NCI-H1417 (cell line): ENCODE measurements at regions not wholly inside any gene's neighbourhood (a gene's known extent, or its start where the extent isn't known, plus 50 kb on each side); places are given as distances from the start of the nearest gene placed in this dataset.
"Not testable (repeated sequence)": the region's sequence is repeated elsewhere in the genome, so short reads cannot be mapped to it uniquely, and the experiment has no call there.

ENCODE experiments used
- DNase-seq, 3 experiments: peaks; one replicate each; lab custom pipeline; 2025; lab: John Stamatoyannopoulos, UW

DNA sequence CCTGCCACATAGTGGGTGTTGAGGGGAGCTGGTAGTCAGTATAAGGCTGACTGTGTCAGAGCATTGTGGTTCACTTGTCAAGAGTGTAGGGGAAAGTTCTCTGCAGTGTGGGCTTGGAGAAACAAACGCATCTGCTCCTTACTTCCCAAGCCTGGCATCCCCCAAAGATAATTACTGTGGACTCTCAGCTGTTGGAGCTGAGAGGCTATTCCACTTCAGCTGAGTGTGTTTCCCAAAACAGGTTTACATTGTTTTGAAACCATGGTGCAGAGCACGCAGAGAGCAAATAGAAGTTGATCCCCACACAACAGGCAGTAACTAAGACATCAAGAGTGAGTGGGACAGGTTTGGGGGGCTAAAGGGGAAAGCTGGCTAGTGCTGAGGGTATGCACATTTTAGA, 181.0 kb upstream of the EOLA2 start:
- peak in 2 of 3 experiments; percentile 21 to 55 for DNase-seq

- not testable (repeated sequence) for DNase-seq
These were observed 186.8 kb upstream of the EOLA2 start for GRCh38 chrX:150125045-150125444.

GRCh38 chrX:150127216-150127615, 188.9 kb upstream of the EOLA2 start:
- DNase-seq = no peak

DNA sequence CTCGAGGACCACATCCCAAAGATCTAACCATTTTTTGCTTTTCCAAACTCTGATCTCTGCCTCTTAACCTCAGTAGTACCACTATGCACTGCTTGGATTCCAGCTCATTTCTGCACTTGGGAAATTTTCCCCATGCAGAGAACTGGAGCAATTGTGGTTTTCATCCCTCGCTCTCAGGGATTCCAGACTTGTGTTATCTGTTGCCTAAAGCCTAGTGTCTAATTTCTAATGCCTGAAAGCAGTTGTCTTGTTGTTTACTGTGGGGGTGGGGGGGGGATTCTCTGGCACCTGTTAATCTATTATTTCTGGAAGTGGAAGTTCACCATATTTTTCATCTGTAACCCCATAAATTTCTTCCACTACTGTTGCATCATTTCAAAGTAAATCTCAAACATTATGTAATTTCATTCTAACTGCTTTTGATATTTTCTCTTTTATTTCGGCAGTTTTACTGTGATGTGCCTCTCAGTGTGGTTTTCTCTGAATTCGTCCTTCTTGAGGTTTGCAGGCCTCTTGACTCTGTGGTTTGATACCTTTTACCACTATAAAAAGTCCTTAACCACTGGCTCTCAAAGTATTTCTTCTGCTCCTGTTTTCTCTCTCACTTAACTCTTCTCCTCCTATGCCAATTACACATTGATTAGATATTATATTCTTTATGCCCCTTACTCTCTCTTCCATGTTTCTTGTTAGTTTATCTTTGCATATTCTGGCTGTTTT, 205.6 kb upstream of the EOLA2 start:
- peak in 1 of 3 experiments; percentile 62 for DNase-seq

- no peak for DNase-seq
These were observed 208.1 kb upstream of the EOLA2 start for GRCh38 chrX:150146271-150146896.

DNA sequence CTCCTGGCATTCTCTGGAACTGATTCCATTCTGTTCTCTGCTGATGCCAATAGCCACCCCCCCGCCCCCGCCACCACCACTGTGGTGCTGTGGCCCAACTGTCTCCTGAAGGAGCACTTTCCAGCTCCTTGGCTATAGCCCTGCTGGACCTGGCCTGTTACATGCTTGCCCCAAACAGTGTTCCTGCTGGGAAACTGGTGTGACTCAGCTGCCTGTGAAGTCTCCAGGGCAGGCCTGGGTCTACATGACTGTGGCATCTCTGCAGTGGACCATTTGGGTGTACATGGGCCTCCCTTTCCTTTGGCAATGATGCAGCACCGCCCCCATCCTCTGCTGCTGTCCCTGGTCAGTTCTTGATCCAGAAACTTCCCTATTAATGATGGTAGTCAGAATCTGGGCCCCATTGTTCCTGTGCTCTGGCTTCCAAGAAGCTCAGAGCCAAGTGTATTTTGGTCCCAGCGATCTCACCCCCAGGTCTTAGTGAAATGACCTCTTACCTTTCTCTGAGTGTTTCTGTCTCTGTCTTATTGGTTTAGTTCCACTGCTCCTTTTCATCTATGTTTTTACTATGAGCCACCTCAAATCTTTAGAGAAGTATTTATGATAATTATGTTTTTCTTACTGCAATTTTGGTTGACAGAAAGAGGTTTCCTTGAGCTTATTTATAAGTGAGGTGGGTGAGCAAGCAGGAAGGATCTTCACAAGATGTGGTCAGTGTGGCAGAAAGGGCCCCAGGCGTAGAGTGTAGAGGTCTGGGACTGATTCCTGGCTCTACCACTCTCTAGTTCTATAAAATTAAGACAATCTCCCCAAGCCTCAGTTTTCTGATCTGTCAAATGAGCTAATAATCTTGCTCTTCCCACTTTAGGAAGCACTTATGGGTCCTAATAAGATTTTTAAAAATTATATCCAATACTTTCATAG, 210.7 kb upstream of the EOLA2 start:
- no peak for DNase-seq

DNA sequence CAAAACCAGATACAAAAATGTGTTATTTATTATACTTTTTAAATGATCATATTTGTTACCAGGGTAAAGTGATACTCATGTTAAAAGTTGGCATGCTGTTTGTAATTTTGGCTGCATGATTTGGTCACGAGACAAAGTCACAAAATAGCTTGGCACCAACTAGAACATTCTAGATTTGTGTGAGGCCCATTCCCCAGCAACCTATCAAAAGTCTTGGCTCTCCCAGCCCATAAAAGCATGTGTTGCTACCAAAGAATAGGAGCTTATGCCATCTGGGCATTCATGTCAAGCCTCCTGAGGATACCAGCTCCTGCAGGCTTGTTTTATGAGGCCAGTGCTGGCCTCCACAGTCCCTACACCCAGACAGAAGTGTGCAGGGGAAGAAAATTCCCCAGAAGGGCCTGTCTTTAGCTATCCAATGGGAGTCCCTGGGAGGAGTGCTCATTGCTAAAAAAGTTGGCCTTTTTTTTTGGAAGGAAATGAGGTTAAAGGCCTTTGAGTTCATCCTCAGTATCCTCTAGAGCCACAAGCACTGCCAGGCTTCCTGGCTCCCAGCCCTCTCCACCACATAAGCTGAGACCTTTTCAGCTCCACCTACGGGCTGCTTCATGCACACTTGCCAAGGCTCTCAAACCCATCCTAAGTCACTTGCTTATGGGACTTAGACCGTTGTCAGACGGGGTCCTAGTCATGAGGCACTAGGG, 211.9 kb upstream of the EOLA2 start:
- DNase-seq = no peak

DNA sequence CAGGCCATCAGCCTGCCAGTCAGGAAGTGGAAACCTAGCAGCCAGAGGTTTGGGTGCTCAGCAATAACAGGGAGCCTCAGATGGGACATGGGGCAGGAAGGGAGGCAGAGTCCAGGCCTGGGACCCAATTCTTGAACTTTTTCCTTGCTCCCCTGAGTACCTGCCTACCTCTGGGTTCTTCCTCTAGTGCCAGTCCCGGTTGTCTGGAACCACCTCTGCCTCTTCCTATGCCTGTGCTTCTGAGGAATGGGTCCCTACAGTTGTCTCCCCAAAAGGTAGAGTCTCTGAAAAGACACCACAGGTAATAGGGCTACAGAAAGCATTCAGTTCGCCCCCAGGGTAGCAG, 212.4 kb upstream of the MAMLD1 start:
- DNase-seq = no peak

DNA sequence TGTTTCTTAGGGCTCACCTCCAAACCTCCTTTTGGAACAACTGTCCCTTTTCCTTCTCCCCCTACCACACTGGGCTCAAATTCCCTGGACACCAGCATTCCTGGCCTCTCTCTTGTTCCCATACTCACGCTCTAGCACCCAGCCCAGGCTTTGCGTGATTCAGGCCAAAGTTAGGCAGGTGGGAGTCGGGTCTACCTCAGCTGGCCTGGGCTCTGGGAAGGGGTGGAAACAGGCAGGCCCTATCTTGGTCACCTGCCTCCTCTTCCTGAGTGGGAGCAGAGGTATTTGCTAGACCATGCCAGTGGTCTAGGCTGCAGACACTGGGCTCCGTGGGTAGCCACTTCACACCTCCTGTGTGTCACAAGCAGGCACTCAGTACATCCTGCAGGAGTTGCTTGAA, 211.1 kb upstream of the MAMLD1 start:
- DNase-seq = no peak

DNA sequence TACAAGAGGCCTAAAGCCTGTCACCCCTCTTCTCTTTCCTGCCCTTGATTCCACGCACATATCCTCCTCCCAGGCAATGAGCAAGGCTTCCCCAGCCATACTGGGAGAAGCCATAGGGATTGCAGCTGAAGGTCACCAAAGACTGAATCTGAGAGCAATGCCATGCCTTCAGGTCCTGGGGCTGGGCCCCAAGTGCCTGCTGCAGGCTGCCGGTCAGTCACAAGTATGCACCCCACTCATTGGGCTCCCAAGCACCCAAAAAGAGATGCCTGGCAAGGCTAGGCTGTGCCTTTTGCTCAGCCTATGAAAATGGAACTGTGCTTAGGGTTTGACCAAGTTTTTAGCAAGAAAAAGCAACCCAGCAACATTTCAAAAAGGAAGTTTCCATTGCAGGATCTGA, 210.6 kb upstream of the MAMLD1 start:
- DNase-seq = no peak

DNA sequence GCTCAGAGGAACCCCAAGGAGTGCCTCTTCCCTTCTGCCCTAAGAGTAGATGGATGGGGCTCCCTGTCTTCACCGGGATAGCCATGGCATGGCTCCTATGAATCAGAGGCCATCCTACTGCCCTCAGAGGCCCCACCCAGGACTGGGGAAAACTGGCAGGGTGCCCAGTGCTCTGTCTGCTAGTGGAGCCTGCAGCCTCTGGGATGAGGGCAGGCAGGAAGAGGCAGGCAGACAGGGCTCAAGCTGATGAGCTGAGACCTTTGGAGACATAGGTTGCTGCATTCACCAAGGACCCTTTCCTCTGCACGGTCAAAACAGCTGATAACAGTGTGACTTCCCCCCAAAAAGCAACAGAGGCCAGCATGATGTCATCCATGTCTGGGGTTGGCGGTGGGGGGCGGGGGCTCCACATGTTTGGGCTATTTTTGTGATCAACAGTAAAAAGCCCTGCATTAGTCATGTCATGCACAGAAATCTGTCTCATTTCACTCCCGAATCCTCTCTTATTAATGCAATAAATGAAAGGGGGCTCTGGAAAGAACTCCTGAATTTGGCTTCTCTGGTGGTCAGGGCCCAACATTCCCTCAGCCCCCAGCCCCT, 207.6 kb upstream of the MAMLD1 start:
- peak in 1 of 3 experiments; percentile 16 for DNase-seq

DNA sequence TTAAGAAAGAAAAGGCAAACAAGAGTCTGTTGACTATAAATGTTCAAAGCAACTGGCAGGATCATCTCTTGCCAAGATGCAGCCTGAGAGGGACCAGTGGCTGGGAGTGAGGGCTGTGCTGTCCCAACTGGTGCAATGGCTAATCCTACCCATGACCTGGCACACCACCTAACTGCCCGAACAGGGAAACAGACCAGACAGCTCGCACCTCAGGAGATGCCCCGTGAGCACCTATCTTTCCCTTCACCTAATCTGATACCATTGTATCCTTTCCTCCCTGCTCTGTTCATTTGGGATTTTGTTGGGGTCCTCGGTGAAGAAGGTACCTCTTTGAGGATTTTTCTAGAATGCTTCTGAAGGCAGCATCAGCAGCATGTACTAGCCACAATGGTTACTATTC, 206.5 kb upstream of the MAMLD1 start:
- DNase-seq = no peak

DNA sequence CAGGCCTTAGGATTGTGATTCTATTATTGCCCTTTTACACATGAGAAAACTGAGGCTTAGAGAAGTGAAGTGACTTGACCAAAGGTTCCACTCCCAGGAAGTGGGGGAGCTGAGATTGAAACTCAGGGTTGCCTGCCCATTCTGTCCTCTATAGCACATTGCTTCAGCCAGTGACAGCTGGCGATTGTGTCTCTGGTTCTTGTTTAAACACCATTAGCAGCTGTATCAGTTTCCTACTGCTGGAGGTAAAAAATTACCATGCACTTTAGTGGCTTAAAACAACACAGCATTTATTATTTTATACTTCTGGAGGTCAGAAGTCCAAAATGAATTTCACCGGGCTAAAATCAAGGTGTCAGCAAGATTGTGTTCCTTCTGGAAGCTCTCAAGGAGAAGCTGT, 205.8 kb upstream of the MAMLD1 start:
- DNase-seq = peak in 1 of 3 experiments; percentile 5

- no peak for DNase-seq
These were observed 204.4 kb upstream of the MAMLD1 start for GRCh38 chrX:150158554-150159332.

DNA sequence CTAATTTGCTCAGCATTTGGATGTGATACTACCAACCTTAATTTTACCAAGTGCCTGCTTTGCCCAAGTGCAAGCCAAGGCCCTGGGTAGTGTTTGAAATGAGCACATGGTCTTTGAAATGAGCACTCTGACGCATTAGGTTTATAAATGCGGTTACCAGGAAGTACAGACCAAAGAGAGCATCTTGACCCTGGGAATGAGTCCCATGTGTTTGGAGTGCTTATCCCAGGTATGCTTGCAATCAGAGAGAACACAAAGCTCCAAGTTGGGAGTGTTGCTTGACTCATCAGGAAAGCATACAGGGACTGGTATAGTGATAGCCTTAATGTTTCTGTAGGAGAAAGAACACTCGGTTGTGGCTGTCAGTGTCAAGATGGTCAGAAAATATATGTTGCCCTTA, 203.6 kb upstream of the MAMLD1 start:
- no peak for DNase-seq

DNA sequence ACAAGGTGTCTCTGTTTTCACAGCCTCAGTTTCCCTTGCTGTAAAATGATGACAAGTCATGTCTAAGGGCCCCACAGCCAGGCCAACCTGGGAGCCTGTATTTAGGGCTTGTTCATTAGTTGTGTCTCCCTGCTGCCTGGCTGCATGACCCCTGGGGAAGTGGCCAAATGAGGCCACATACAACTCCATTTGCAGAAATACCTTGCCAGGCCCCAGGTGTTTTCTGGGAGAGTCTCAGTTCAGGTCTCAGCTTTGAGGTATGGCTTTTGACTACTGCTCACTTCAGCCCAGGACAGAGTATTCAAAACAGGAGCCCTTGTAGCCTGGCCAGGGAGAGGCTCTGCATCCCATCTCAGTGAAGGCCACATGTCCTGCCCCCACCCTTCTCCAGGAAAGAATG, 202.5 kb upstream of the MAMLD1 start:
- no peak for DNase-seq

DNA sequence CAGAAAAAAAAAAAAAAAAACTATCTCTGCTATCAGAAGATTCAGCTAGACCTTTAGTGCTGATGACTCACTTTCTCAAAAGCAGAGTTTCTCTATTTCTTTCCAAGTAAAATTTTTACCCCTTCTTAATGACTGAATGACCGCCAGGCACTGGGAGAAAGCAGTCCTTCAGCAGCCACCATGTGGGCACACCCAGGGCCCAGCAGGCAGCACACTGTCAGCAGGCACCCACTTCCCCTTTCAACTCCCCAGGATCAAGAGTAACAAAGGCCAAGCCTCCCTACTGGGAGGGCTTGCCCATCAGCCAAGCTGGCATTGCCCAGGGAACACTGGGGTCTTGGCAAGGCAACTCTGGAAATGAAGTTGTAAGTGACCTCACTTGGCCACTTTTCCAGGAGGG, 201.9 kb upstream of the MAMLD1 start:
- no peak for DNase-seq

DNA sequence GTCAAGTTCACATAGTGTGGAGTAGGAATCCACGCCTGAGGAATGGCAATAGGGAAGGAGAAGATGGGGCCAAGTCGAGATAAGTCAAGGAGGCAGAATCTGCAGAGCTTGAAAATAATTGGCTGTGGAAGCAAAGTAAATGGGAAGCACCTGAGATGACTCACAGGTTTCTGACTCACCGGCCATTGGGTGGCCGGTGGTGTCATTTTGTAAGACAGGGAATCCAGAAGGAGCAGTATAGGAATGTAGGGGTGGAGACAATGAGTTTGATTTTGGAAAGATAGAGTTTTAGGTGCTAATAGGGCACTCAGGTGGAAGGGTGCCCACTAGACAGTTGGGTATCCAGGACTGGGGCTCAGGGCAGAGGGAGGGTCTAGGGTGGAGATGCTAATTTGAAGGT, 201.0 kb upstream of the MAMLD1 start:
- no peak for DNase-seq

GRCh38 chrX:150163221-150163930, 199.7 kb upstream of the MAMLD1 start:
- no peak for DNase-seq

GRCh38 chrX:150163956-150164726, 199.0 kb upstream of the MAMLD1 start:
- DNase-seq = no peak
